ENCODE measurements at regions not wholly inside any gene's neighbourhood (a gene's known extent, or its start where the extent isn't known, plus 50 kb on each side); places are given as distances from the start of the nearest gene placed in this dataset.

GRCh38 chr20:48313324-48313723, 514.5 kb downstream of the PREX1 start:
- intact Hi-C loops (cut with micrococcal nuclease; ENCODE audit: unreplicated experiment), result no loop called here
- no peak for DNase-seq (ENCODE audit: low spot score)
- CTCF ChIA-PET, result no interaction called here
- no peaks in the 10 kb centered on the region for H3K36me3 ChIP-seq (ENCODE audit: insufficient read depth, low read length, poor library complexity, severe bottlenecking)
- H3K27me3 ChIP-seq (replicated peaks; ENCODE audit: insufficient read depth, low read depth, low read length, poor library complexity), result peaks cover 14% of the 10 kb centered on the region
- H3K4me1 ChIP-seq (ENCODE audit: insufficient read depth, low read length, poor library complexity, severe bottlenecking), result no peaks in the 10 kb centered on the region
- H3K27ac ChIP-seq (ENCODE audit: low read depth, low read length, poor library complexity, severe bottlenecking), result no peak overlapping the region
- TF ChIP-seq EZH2 (IDR thresholded peaks at IDR 0.05; ENCODE audit: borderline replicate concordance, low read depth, low read length, poor library complexity, severe bottlenecking) (no peak), CTCF (conservative IDR thresholded peaks at IDR 0.05; ENCODE audit: low read depth, low read length) (no peak)
- POLR2A ChIA-PET (ENCODE audit: low non-redundant PET), result no interaction called here
- no TSS peak for BruUV-seq (replicated peaks)
- no peak overlapping the region for H3K4me3 ChIP-seq (ENCODE audit: low read depth, low read length, poor library complexity, severe bottlenecking)
- H3K9me3 ChIP-seq (ENCODE audit: low read depth, low read length, poor library complexity, severe bottlenecking), result no peaks in the 10 kb centered on the region

GRCh38 chr20:48311956-48312355, 515.8 kb downstream of the PREX1 start:
- Histone ChIP-seq H3K4me1 (ENCODE audit: insufficient read depth, low read length, poor library complexity, severe bottlenecking) (no peaks in the 10 kb centered on the region), H3K4me3 (ENCODE audit: low read depth, low read length, poor library complexity, severe bottlenecking) (no peak overlapping the region), H3K27ac (ENCODE audit: low read depth, low read length, poor library complexity, severe bottlenecking) (no peak overlapping the region), H3K9me3 (ENCODE audit: low read depth, low read length, poor library complexity, severe bottlenecking) (no peaks in the 10 kb centered on the region), H3K27me3 (replicated peaks; ENCODE audit: insufficient read depth, low read depth, low read length, poor library complexity) (peaks cover 12% of the 10 kb centered on the region), H3K36me3 (ENCODE audit: insufficient read depth, low read length, poor library complexity, severe bottlenecking) (no peaks in the 10 kb centered on the region)
- BruUV-seq (replicated peaks), result no TSS peak
- CTCF ChIA-PET, result no interaction called here
- no peak for DNase-seq (ENCODE audit: low spot score)
- TF ChIP-seq EZH2 (IDR thresholded peaks at IDR 0.05; ENCODE audit: borderline replicate concordance, low read depth, low read length, poor library complexity, severe bottlenecking), result no peak
- no peak for TF ChIP-seq CTCF (conservative IDR thresholded peaks at IDR 0.05; ENCODE audit: low read depth, low read length)
- intact Hi-C loops (cut with micrococcal nuclease; ENCODE audit: unreplicated experiment), result no loop called here
- POLR2A ChIA-PET (ENCODE audit: low non-redundant PET), result no interaction called here

- no TSS peak for BruUV-seq (replicated peaks)
- DNase-seq (ENCODE audit: low spot score), result no peak
- no peaks in the 10 kb centered on the region for H3K4me1 ChIP-seq (ENCODE audit: insufficient read depth, low read length, poor library complexity, severe bottlenecking)
- H3K27me3 ChIP-seq (replicated peaks; ENCODE audit: insufficient read depth, low read depth, low read length, poor library complexity), result peaks cover 5% of the 10 kb centered on the region
- no peaks in the 10 kb centered on the region for H3K9me3 ChIP-seq (ENCODE audit: low read depth, low read length, poor library complexity, severe bottlenecking)
- H3K36me3 ChIP-seq (ENCODE audit: insufficient read depth, low read length, poor library complexity, severe bottlenecking), result no peaks in the 10 kb centered on the region
- TF ChIP-seq EZH2 (IDR thresholded peaks at IDR 0.05; ENCODE audit: borderline replicate concordance, low read depth, low read length, poor library complexity, severe bottlenecking), result no peak
- no peak for TF ChIP-seq CTCF (conservative IDR thresholded peaks at IDR 0.05; ENCODE audit: low read depth, low read length)
- no peak overlapping the region for H3K27ac ChIP-seq (ENCODE audit: low read depth, low read length, poor library complexity, severe bottlenecking)
- ChIA-PET CTCF (no interaction called here), POLR2A (ENCODE audit: low non-redundant PET) (no interaction called here)
- intact Hi-C loops (cut with micrococcal nuclease; ENCODE audit: unreplicated experiment), result no loop called here
- H3K4me3 ChIP-seq (ENCODE audit: low read depth, low read length, poor library complexity, severe bottlenecking), result no peak overlapping the region
Measured at GRCh38 chr20:48310305-48310704, 517.5 kb downstream of the PREX1 start.

Data from A673 (cell line).